Activated CD4-positive, alpha-beta T cell treated with anti-CD3 and anti-CD28 coated beads for 36 hours (primary cell): ENCODE measurements at regions not wholly inside any gene's neighbourhood (a gene's known extent, or its start where the extent isn't known, plus 50 kb on each side); places are given as distances from the start of the nearest gene placed in this dataset.

Experiments
- ATAC-seq: fragments of 200-7000 bp; cut with Tn5 transposase; one replicate; pipeline ENCODE4 v1.10.0; 2021; ENCODE audit warnings: mild to moderate bottlenecking, moderate library complexity
- CTCF ChIA-PET: fragments of 350-600 bp; sonication (Branson Sonifier 250); formaldehyde crosslinking; loops from one replicate; lab custom pipeline; 2021; ENCODE audit warnings: antibody characterized with exemption; lab: Charles Lee
- POLR2A ChIA-PET: fragments of 350-600 bp; sonication (Branson Sonifier 250); formaldehyde crosslinking; loops from one replicate; lab custom pipeline; 2021; ENCODE audit warnings: antibody characterized with exemption, inconsistent platforms; lab: Charles Lee
- DNase-seq: peaks from one replicate; pipeline ENCODE4 v3.0.0-alpha.2; 2020
- H3K27ac Mint-ChIP-seq: one replicate; pipeline ENCODE4 v1.8.0; 2021; ENCODE audit warnings: mixed read lengths
- H3K27me3 Mint-ChIP-seq: one replicate; pipeline ENCODE4 v1.8.0; 2021; ENCODE audit warnings: mixed read lengths
- H3K36me3 Mint-ChIP-seq: one replicate; pipeline ENCODE4 v1.8.0; 2021; ENCODE audit warnings: low read depth, mixed read lengths
- H3K4me1 Mint-ChIP-seq: one replicate; pipeline ENCODE4 v1.8.0; 2021; ENCODE audit warnings: mixed read lengths
- H3K4me3 Mint-ChIP-seq: one replicate; pipeline ENCODE4 v1.8.0; 2021; ENCODE audit warnings: mild to moderate bottlenecking, moderate library complexity, mixed read lengths
- H3K9me3 Mint-ChIP-seq: one replicate; pipeline ENCODE4 v1.8.0; 2021; ENCODE audit warnings: low read depth, mixed read lengths
- intact Hi-C, 2 experiments: fragments of 100-400 bp; cut with DNase I in 1 of 2; cut with micrococcal nuclease in 1 of 2; formaldehyde crosslinking; loops; one replicate each; pipeline versions ENCODE4 v1.14.2 to v1.15.1; 2022 to 2024; cut with DNase I, micrococcal nuclease

GRCh38 chr5:66477596-66477995 lies 118.6 kb upstream of the MAST4 start:
- ChIA-PET CTCF (interaction anchor here (0.6 to 1.0 kb wide), 3 partner anchors 8 to 69 kb away, joined by 3 read pairs; no protein-coding TSS in a partner anchor), POLR2A (no interaction called here)
- peaks cover 8% of the 10 kb centered on the region for H3K27me3 Mint-ChIP-seq
- ATAC-seq, result no peak
- DNase-seq, result no peak
- peaks cover 8% of the 10 kb centered on the region for H3K9me3 Mint-ChIP-seq
- no peak overlapping the region for H3K27ac Mint-ChIP-seq
- H3K4me1 Mint-ChIP-seq, result no peaks in the 10 kb centered on the region
- no peak overlapping the region for H3K4me3 Mint-ChIP-seq
- no peaks in the 10 kb centered on the region for H3K36me3 Mint-ChIP-seq
- intact Hi-C loops, result no loop called here

DNA sequence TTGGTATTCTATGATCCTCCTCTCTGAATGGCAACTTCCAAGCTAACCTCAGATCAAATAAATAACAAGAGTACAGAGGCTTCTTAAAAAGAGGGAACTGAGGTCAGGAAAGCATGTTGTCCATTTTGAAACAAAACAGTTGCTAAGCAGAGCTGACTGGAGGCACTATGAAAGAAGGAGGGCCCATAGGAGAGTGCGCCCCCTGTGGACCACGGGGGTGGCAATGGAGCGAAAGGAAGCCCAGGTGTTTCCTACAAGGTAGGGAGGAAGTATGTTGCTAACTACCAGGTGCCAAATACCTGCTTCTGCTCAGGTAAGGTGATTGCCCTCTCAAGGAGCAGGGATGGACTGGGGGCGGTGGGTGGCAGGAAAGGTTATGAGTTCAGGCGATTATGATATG lies 101.8 kb upstream of the MAST4 start:
- H3K9me3 Mint-ChIP-seq, result no peaks in the 10 kb centered on the region
- ChIA-PET CTCF (interaction anchor here (1.1 kb wide), 1 partner anchor 181 kb away, joined by 4 read pairs; no protein-coding TSS in a partner anchor), POLR2A (no interaction called here)
- DNase-seq (peak; percentile 36), ATAC-seq (no peak)
- H3K36me3 Mint-ChIP-seq, result no peaks in the 10 kb centered on the region
- peaks cover 13% of the 10 kb centered on the region for H3K27me3 Mint-ChIP-seq
- H3K27ac Mint-ChIP-seq, result no peak overlapping the region
- no peak overlapping the region for H3K4me3 Mint-ChIP-seq
- intact Hi-C loops, result no loop called here
- H3K4me1 Mint-ChIP-seq, result no peaks in the 10 kb centered on the region

DNA sequence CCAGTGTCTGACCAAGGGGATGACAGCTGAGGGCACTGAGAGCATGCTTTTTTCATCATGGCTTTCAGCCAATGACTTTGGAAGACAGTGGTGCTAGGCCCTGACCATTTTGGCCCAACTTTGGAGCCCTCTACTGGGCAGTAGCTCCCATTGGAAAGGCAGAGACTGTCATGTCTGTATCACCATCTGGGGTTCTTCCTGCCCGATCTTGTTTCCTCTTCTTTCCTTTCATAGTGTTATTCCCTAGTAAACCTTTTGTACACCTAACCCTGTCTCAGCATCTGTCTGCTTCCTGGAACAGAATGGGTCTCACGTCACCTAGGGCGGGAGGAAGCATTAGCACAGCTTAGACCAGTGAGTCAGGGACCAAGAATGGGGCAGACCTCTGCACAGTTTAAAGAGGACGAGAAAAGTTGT lies 97.4 kb upstream of the MAST4 start:
- DNase-seq, result peak; percentile 30

DNA sequence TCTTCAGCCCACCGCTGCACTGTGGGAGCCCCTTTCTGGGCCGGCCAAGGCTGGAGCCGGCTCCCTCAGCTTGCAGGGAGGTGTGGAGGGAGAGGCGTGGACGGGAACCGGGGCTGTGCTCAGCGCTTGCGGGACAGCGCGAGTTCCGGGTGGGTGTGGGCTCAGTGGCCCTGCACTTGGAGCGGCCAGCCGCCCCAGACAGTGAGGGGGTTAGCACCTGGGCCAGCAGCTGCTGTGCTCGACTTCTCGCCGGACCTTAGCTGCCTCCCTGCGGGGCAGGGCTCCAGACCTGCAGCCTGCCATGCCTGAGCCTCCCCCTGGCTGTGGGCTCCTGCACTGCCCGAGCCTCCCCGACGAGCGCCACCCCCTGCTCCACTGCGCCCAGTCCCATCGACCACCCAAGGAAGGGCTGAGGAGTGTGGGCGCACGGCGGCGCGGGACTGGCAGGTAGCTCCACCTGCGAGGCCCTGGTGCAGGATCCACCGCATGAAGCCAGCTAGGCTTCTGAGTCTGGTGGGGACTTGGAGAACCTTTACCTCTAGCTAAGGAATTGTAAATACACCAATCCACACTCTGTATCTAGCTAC lies 92.9 kb upstream of the MAST4 start:
- H3K9me3 Mint-ChIP-seq, result no peaks in the 10 kb centered on the region
- intact Hi-C loops, result no loop called here
- ChIA-PET POLR2A (no interaction called here), CTCF (interaction anchor here (0.6 kb wide), 1 partner anchor 137 kb away, joined by 3 read pairs; no protein-coding TSS in a partner anchor)
- peaks cover 2% of the 10 kb centered on the region for H3K27me3 Mint-ChIP-seq
- no peaks in the 10 kb centered on the region for H3K4me1 Mint-ChIP-seq
- ATAC-seq (no peak), DNase-seq (no peak)
- H3K27ac Mint-ChIP-seq, result no peak overlapping the region
- no peak overlapping the region for H3K4me3 Mint-ChIP-seq
- H3K36me3 Mint-ChIP-seq, result no peaks in the 10 kb centered on the region

More for the DNA sequence above, 97.4 kb upstream of the MAST4 start:
- no peak for ATAC-seq
- Mint-ChIP-seq H3K4me3 (no peak overlapping the region), H3K4me1 (no peaks in the 10 kb centered on the region), H3K36me3 (no peaks in the 10 kb centered on the region), H3K27me3 (peaks cover 9% of the 10 kb centered on the region), H3K9me3 (no peaks in the 10 kb centered on the region), H3K27ac (no peak overlapping the region)
- ChIA-PET POLR2A (no interaction called here), CTCF (interaction anchor here (1.1 to 1.6 kb wide), 2 partner anchors 192 to 738 kb away, joined by 3 to 5 read pairs; no protein-coding TSS in a partner anchor)
- intact Hi-C loops, result loop anchor here (2.0 kb wide), 2 partner anchors 190 to 192 kb away; no protein-coding TSS in a partner anchor

DNA sequence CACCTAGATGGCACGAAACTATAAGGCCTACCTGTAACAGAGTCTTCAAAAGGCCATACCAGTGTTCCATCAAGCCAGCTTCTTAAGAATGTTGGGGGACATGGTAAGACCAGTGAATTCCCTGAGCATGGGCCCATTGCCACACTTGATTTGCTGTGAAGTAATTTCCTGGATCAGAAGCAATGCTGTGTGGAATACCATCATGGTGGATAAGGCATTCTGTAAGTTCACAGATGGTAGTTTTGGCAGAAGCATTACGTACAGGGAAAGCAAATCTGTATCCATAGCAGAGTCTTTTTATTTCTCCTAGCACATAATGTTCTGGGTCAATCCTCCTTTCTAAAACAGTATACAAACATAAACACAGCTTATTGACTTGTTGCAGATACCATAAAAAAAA lies 89.1 kb upstream of the MAST4 start:
- Mint-ChIP-seq H3K27me3 (peaks cover 2% of the 10 kb centered on the region), H3K4me3 (no peak overlapping the region), H3K27ac (no peak overlapping the region), H3K4me1 (no peaks in the 10 kb centered on the region), H3K36me3 (no peaks in the 10 kb centered on the region), H3K9me3 (no peaks in the 10 kb centered on the region)
- ChIA-PET CTCF (interaction anchor here (1.1 to 1.4 kb wide), 2 partner anchors 14 to 199 kb away, joined by 3 read pairs; no protein-coding TSS in a partner anchor), POLR2A (no interaction called here)
- intact Hi-C loops, result no loop called here
- DNase-seq (no peak), ATAC-seq (no peak)

- ATAC-seq, result no peak
- DNase-seq, result no peak
- ChIA-PET POLR2A (no interaction called here), CTCF (no interaction called here)
- intact Hi-C loops, result no loop called here
- Mint-ChIP-seq H3K36me3 (no peaks in the 10 kb centered on the region), H3K27me3 (peaks cover 4% of the 10 kb centered on the region), H3K4me1 (peaks cover 6% of the 10 kb centered on the region), H3K27ac (no peak overlapping the region), H3K4me3 (no peak overlapping the region), H3K9me3 (no peaks in the 10 kb centered on the region)
Measured at GRCh38 chr5:66511491-66511890, 84.7 kb upstream of the MAST4 start.

DNA sequence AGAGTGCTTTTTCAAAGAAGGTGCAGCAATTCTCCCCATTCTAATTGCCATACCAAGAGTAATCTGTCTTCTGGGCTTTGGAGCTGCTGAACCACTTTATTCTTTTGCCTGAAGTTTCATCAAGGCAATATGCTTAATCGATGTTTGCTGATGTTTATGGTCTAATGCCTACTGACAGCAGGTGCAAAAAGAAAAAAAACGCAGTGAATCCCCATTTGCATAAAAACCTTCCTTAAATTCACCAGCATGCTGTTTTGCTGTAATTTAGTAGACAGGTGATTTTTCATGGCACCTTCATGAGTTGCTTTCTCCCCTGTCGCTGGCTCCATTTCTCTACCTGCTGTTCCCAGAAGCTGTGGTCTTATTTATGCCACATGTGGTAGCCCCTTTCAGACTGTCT lies 83.1 kb upstream of the MAST4 start:
- no peaks in the 10 kb centered on the region for H3K36me3 Mint-ChIP-seq
- H3K27ac Mint-ChIP-seq, result no peak overlapping the region
- H3K9me3 Mint-ChIP-seq, result no peaks in the 10 kb centered on the region
- DNase-seq (no peak), ATAC-seq (no peak)
- intact Hi-C loops, result no loop called here
- ChIA-PET CTCF (no interaction called here), POLR2A (no interaction called here)
- H3K27me3 Mint-ChIP-seq, result peaks cover 4% of the 10 kb centered on the region
- H3K4me1 Mint-ChIP-seq, result peaks cover 6% of the 10 kb centered on the region
- H3K4me3 Mint-ChIP-seq, result no peak overlapping the region

DNA sequence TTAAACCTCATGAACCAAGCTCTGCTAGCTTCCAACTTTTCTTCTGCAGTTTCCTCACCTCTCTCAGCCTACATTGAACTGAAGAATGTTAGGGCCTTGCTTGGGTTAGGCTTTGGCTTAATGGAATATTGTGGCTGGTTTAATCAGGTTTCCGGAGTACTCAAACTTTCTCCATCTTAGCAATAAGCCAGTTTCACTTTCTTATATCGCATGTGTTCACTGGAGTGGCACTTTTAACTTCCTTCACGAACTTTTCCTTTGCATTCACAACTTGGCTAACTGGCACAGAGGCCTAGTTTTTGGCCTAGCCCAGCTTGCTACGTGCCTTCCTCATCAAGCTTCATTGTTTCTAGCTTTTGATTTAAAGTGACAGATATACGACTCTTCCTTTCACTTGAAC lies 81.0 kb upstream of the MAST4 start:
- ATAC-seq (no peak), DNase-seq (no peak)
- Mint-ChIP-seq H3K9me3 (no peaks in the 10 kb centered on the region), H3K27me3 (peaks cover 4% of the 10 kb centered on the region), H3K27ac (no peak overlapping the region), H3K4me1 (peaks cover 6% of the 10 kb centered on the region), H3K36me3 (no peaks in the 10 kb centered on the region), H3K4me3 (no peak overlapping the region)
- CTCF ChIA-PET, result no interaction called here
- POLR2A ChIA-PET, result interaction anchor here (0.5 kb wide), 1 partner anchor 25 kb away, joined by 3 read pairs; no protein-coding TSS in a partner anchor
- intact Hi-C loops, result no loop called here

DNA sequence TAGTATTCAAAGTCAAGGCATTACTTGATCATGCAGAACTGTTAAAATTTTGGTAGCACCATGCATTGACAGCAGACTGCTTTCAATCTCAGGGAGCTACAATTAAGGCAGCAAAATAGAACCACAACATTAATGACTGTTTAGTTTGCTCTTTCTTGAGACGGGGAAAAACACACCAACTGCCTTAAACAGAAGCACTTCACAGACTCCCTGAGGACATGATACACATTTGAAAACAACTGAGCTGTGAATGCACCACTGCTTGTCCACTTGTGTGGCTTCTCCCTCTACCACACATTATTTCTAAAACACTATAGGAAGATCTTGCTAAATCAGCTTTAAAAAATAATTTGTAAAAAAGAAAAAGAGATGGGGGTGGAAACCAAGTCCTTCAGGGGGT lies 79.6 kb upstream of the MAST4 start:
- H3K27ac Mint-ChIP-seq, result no peak overlapping the region
- intact Hi-C loops, result no loop called here
- no peak for ATAC-seq
- ChIA-PET CTCF (interaction anchor here (1.0 kb wide), 2 partner anchors 208 to 240 kb away, joined by 3 to 4 read pairs; no protein-coding TSS in a partner anchor), POLR2A (no interaction called here)
- no peak overlapping the region for H3K4me3 Mint-ChIP-seq
- H3K4me1 Mint-ChIP-seq, result peaks cover 6% of the 10 kb centered on the region
- H3K27me3 Mint-ChIP-seq, result peaks cover 4% of the 10 kb centered on the region
- H3K9me3 Mint-ChIP-seq, result peaks cover 9% of the 10 kb centered on the region
- no peaks in the 10 kb centered on the region for H3K36me3 Mint-ChIP-seq
- DNase-seq, result no peak

- no peak overlapping the region for H3K4me3 Mint-ChIP-seq
- no peak for DNase-seq
- no peaks in the 10 kb centered on the region for H3K36me3 Mint-ChIP-seq
- intact Hi-C loops, result no loop called here
- POLR2A ChIA-PET, result no interaction called here
- H3K4me1 Mint-ChIP-seq, result peaks cover 6% of the 10 kb centered on the region
- no peak overlapping the region for H3K27ac Mint-ChIP-seq
- no peak for ATAC-seq
- H3K27me3 Mint-ChIP-seq, result peaks cover 4% of the 10 kb centered on the region
- CTCF ChIA-PET, result interaction anchor here (1.0 kb wide), 1 partner anchor 240 kb away, joined by 4 read pairs; no protein-coding TSS in a partner anchor
- H3K9me3 Mint-ChIP-seq, result peaks cover 12% of the 10 kb centered on the region
Measured at GRCh38 chr5:66517351-66517750, 78.8 kb upstream of the MAST4 start.

GRCh38 chr5:66518052-66518451 lies 78.1 kb upstream of the MAST4 start:
- intact Hi-C loops, result no loop called here
- H3K4me3 Mint-ChIP-seq, result no peak overlapping the region
- H3K9me3 Mint-ChIP-seq, result peaks cover 12% of the 10 kb centered on the region
- DNase-seq (no peak), ATAC-seq (no peak)
- CTCF ChIA-PET, result interaction anchor here (0.8 kb wide), 1 partner anchor 11 kb away, joined by 3 read pairs; no protein-coding TSS in a partner anchor
- peaks cover 6% of the 10 kb centered on the region for H3K4me1 Mint-ChIP-seq
- H3K36me3 Mint-ChIP-seq, result no peaks in the 10 kb centered on the region
- peaks cover 2% of the 10 kb centered on the region for H3K27me3 Mint-ChIP-seq
- no peak overlapping the region for H3K27ac Mint-ChIP-seq
- POLR2A ChIA-PET, result no interaction called here

GRCh38 chr5:66518753-66519152 lies 77.4 kb upstream of the MAST4 start:
- POLR2A ChIA-PET, result no interaction called here
- ATAC-seq, result no peak

More at GRCh38 chr5:66518753-66519152, 77.4 kb upstream of the MAST4 start:
- H3K36me3 Mint-ChIP-seq, result no peaks in the 10 kb centered on the region
- H3K27me3 Mint-ChIP-seq, result peaks cover 2% of the 10 kb centered on the region
- CTCF ChIA-PET, result interaction anchor here (0.8 kb wide), 1 partner anchor 11 kb away, joined by 3 read pairs; no protein-coding TSS in a partner anchor
- no peak overlapping the region for H3K27ac Mint-ChIP-seq
- intact Hi-C loops, result no loop called here
- H3K4me1 Mint-ChIP-seq, result peaks cover 6% of the 10 kb centered on the region
- H3K4me3 Mint-ChIP-seq, result no peak overlapping the region
- peaks cover 12% of the 10 kb centered on the region for H3K9me3 Mint-ChIP-seq
- DNase-seq, result no peak
